ENCODE measurements at regions not wholly inside any gene's neighbourhood (a gene's known extent, or its start where the extent isn't known, plus 50 kb on each side); places are given as distances from the start of the nearest gene placed in this dataset.

- TF ChIP-seq MYC (IDR thresholded peaks at IDR 0.05; ENCODE audit: low read depth, low read length) (no peak), CTCF (IDR thresholded peaks at IDR 0.05; ENCODE audit: low read depth, low read length) (no peak), POLR2A (IDR thresholded peaks at IDR 0.05; ENCODE audit: extremely low read depth, insufficient read length) (no peak), MAX (IDR thresholded peaks at IDR 0.05; ENCODE audit: low read depth, low read length) (no peak)
- no peak for DNase-seq (ENCODE audit: low read depth)
- no peak overlapping the region for H3K4me3 ChIP-seq (ENCODE audit: low read depth, low read length)
Observed at GRCh38 chr6:4615891-4616290, 160.3 kb upstream of the CDYL start.

GRCh38 chr6:4615231-4615630, 161.0 kb upstream of the CDYL start:
- H3K4me3 ChIP-seq (ENCODE audit: low read depth, low read length) = no peak overlapping the region
- DNase-seq (ENCODE audit: low read depth) = no peak
- TF ChIP-seq CTCF (IDR thresholded peaks at IDR 0.05; ENCODE audit: low read depth, low read length) (no peak), MAX (IDR thresholded peaks at IDR 0.05; ENCODE audit: low read depth, low read length) (no peak), POLR2A (IDR thresholded peaks at IDR 0.05; ENCODE audit: extremely low read depth, insufficient read length) (no peak), MYC (IDR thresholded peaks at IDR 0.05; ENCODE audit: low read depth, low read length) (no peak)

GRCh38 chr6:4614637-4615036, 161.6 kb upstream of the CDYL start:
- no peak overlapping the region for H3K4me3 ChIP-seq (ENCODE audit: low read depth, low read length)
- no peak for DNase-seq (ENCODE audit: low read depth)
- TF ChIP-seq MYC (IDR thresholded peaks at IDR 0.05; ENCODE audit: low read depth, low read length) (no peak), POLR2A (IDR thresholded peaks at IDR 0.05; ENCODE audit: extremely low read depth, insufficient read length) (no peak), CTCF (IDR thresholded peaks at IDR 0.05; ENCODE audit: low read depth, low read length) (no peak), MAX (IDR thresholded peaks at IDR 0.05; ENCODE audit: low read depth, low read length) (no peak)

- TF ChIP-seq MAX (IDR thresholded peaks at IDR 0.05; ENCODE audit: low read depth, low read length) = no peak
- TF ChIP-seq MYC (IDR thresholded peaks at IDR 0.05; ENCODE audit: low read depth, low read length) = no peak
- TF ChIP-seq CTCF (IDR thresholded peaks at IDR 0.05; ENCODE audit: low read depth, low read length) = no peak
- TF ChIP-seq POLR2A (IDR thresholded peaks at IDR 0.05; ENCODE audit: extremely low read depth, insufficient read length) = no peak
- H3K4me3 ChIP-seq (ENCODE audit: low read depth, low read length) = no peak overlapping the region
- DNase-seq (ENCODE audit: low read depth) = no peak
Observed at GRCh38 chr6:4613795-4614194, 162.4 kb upstream of the CDYL start.

- no peak overlapping the region for H3K4me3 ChIP-seq (ENCODE audit: low read depth, low read length)
- DNase-seq (ENCODE audit: low read depth) = no peak
- TF ChIP-seq CTCF (IDR thresholded peaks at IDR 0.05; ENCODE audit: low read depth, low read length) = no peak
Observed at GRCh38 chr6:4613381-4613780, 162.8 kb upstream of the CDYL start.

- DNase-seq (ENCODE audit: low read depth) = no peak
- no peak for TF ChIP-seq POLR2A (IDR thresholded peaks at IDR 0.05; ENCODE audit: extremely low read depth, insufficient read length)
- no peak for TF ChIP-seq MAX (IDR thresholded peaks at IDR 0.05; ENCODE audit: low read depth, low read length)
- no peak for TF ChIP-seq CTCF (IDR thresholded peaks at IDR 0.05; ENCODE audit: low read depth, low read length)
- no peak for TF ChIP-seq MYC (IDR thresholded peaks at IDR 0.05; ENCODE audit: low read depth, low read length)
- no peak overlapping the region for H3K4me3 ChIP-seq (ENCODE audit: low read depth, low read length)
Observed at GRCh38 chr6:4612636-4613171, 163.5 kb upstream of the CDYL start.
